GM23338 (cell line): ENCODE measurements at regions not wholly inside any gene's neighbourhood (a gene's known extent, or its start where the extent isn't known, plus 50 kb on each side); places are given as distances from the start of the nearest gene placed in this dataset.

Experiments used
- ATAC-seq: fragments of 200-7000 bp; cut with Tn5 transposase; 3 replicates; pipeline ENCODE4 v1.9.1; 2020
- DNase-seq: peaks from one replicate; pipeline ENCODE4 v3.0.0-alpha.2; 2015; ENCODE audit warnings: low spot score
- H2AFZ ChIP-seq: fragments of 200-600 bp; sonication (generic); 2 replicates; pipeline ENCODE4 v1.8.0; 2016; ENCODE audit warnings: antibody characterized with exemption, mild to moderate bottlenecking, moderate library complexity
- H3F3A ChIP-seq: fragments of 200-600 bp; sonication (generic); replicated peaks from 2 replicates; pipeline ENCODE4 v1.8.0; 2017; ENCODE audit warnings: antibody characterized with exemption, mixed run types, low read depth
- H3K27ac ChIP-seq: fragments of 200-600 bp; sonication (generic); 2 replicates; pipeline ENCODE4 v1.6.1; 2016; ENCODE audit warnings: low read depth
- H3K27me3 ChIP-seq: fragments of 200-600 bp; sonication (generic); 2 replicates; pipeline ENCODE4 v1.8.0; 2016; ENCODE audit warnings: mild to moderate bottlenecking, mixed run types, moderate library complexity; ENCODE audit not compliant: insufficient read depth
- H3K36me3 ChIP-seq: fragments of 200-600 bp; sonication (generic); 2 replicates; pipeline ENCODE4 v1.8.0; 2016; ENCODE audit warnings: mild to moderate bottlenecking; ENCODE audit not compliant: insufficient read depth
- H3K4me1 ChIP-seq: fragments of 200-600 bp; sonication (generic); 2 replicates; pipeline ENCODE4 v1.8.0; 2016; ENCODE audit warnings: mild to moderate bottlenecking, moderate library complexity; ENCODE audit not compliant: insufficient read depth
- H3K4me2 ChIP-seq: fragments of 200-600 bp; sonication (generic); 2 replicates; pipeline ENCODE4 v1.7.1; 2017; ENCODE audit warnings: mixed run types
- H3K4me3 ChIP-seq: fragments of 200-600 bp; sonication (generic); 2 replicates; pipeline ENCODE4 v1.6.1; 2016; ENCODE audit warnings: mixed run types
- H3K79me2 ChIP-seq: fragments of 200-600 bp; sonication (generic); replicated peaks from 2 replicates; pipeline ENCODE4 v1.8.0; 2017; ENCODE audit warnings: mild to moderate bottlenecking; ENCODE audit not compliant: insufficient read depth
- H3K9me2 ChIP-seq: fragments of 200-600 bp; sonication (generic); 2 replicates; pipeline ENCODE4 v1.8.0; 2017; ENCODE audit not compliant: insufficient read depth
- H4K20me1 ChIP-seq: fragments of 200-600 bp; sonication (generic); replicated peaks from 2 replicates; pipeline ENCODE4 v1.8.0; 2017; ENCODE audit warnings: mild to moderate bottlenecking; ENCODE audit not compliant: insufficient read depth
- H3K27ac Mint-ChIP-seq: 2 replicates; pipeline ENCODE4 v1.8.0; 2020; ENCODE audit warnings: inconsistent platforms, mild to moderate bottlenecking, moderate library complexity, mixed read lengths
- H3K27me3 Mint-ChIP-seq: 3 replicates; pipeline ENCODE4 v1.8.0; 2022; ENCODE audit warnings: low read depth, mild to moderate bottlenecking, moderate library complexity, mixed read lengths, inconsistent platforms; ENCODE audit not compliant: insufficient read depth, poor library complexity
- H3K36me3 Mint-ChIP-seq: 3 replicates; pipeline ENCODE4 v1.8.0; 2021; ENCODE audit warnings: low read depth, mild to moderate bottlenecking, inconsistent platforms, moderate library complexity, mixed read lengths
- H3K4me1 Mint-ChIP-seq: 3 replicates; pipeline ENCODE4 v1.8.0; 2020; ENCODE audit warnings: mild to moderate bottlenecking, inconsistent platforms, mixed read lengths
- H3K4me3 Mint-ChIP-seq: 3 replicates; pipeline ENCODE4 v1.8.0; 2021; ENCODE audit warnings: moderate library complexity, mild to moderate bottlenecking, inconsistent platforms, mixed read lengths
- H3K9me3 Mint-ChIP-seq: 3 replicates; pipeline ENCODE4 v1.8.0; 2020; ENCODE audit warnings: moderate library complexity, mild to moderate bottlenecking, inconsistent platforms, mixed read lengths
- CREB1 ChIP-seq: fragments of 250-450 bp; sonication (Bioruptor Pico); IDR thresholded peaks from 2 replicates; pipeline ENCODE4 v1.5.0; 2020; ENCODE audit warnings: low read depth, mild to moderate bottlenecking, moderate library complexity
- EZH2 ChIP-seq: fragments of 200-600 bp; sonication (generic); IDR thresholded peaks from one replicate; pipeline ENCODE4 v1.8.0; 2017; ENCODE audit warnings: antibody characterized with exemption, mild to moderate bottlenecking, low read depth; ENCODE audit not compliant: unreplicated experiment
- NANOG ChIP-seq: IDR thresholded peaks from 2 replicates; pipeline ENCODE4 v1.6.1; 2016; ENCODE audit warnings: antibody characterized with exemption, borderline replicate concordance
- POLR2AphosphoS5 ChIP-seq: IDR thresholded peaks from 2 replicates; pipeline ENCODE4 v1.6.1; 2016; ENCODE audit warnings: antibody characterized with exemption, low read depth
- STAT1 ChIP-seq: IDR thresholded peaks from one replicate; pipeline ENCODE4 v1.6.1; 2016; ENCODE audit warnings: antibody characterized with exemption; ENCODE audit not compliant: unreplicated experiment
- ZNF331 ChIP-seq: fragments of 250-450 bp; sonication (Bioruptor Pico); IDR thresholded peaks from 2 replicates; pipeline ENCODE4 v1.5.0; 2020; ENCODE audit warnings: low read depth, mild to moderate bottlenecking, moderate library complexity
- TF ChIP-seq, protein P1 (sequence below): fragments of 250-450 bp; sonication (Bioruptor Pico); IDR thresholded peaks from 2 replicates; pipeline ENCODE4 v1.5.0; 2020; ENCODE audit warnings: mild to moderate bottlenecking, moderate library complexity
- TF ChIP-seq, protein P2 (sequence below), 2 experiments: fragments of 200-600 bp in 1 of 2; sonication (generic) in 1 of 2; conservative IDR thresholded peaks; 2 replicates each; pipeline versions ENCODE4 v1.5.1 to v1.6.1; 2016 to 2017; ENCODE audit warnings: antibody characterized with exemption in 2 of 2, low read depth in 2 of 2, mild to moderate bottlenecking in 2 of 2, moderate library complexity in 1 of 2

DNA sequence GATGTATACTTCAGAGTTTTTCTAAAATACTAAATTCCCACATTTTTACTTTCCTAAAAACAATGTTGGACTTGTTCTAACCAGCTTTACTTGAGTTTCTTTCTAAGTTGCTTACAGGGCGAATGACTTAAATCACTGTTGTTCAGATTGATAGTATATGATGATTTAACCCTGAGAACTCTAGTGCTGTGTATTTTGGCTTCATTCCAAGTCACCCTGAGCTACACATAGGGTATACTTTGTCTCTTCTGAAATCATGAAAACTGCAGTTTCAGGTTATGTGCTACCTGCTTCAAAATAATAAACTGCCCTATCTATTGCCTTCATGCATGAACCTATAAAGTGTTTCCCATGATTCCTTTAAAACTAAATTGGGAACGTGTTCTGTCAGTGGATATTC is 162.5 kb upstream of the PDE3A start (continued):
- TF ChIP-seq, protein P1, sequence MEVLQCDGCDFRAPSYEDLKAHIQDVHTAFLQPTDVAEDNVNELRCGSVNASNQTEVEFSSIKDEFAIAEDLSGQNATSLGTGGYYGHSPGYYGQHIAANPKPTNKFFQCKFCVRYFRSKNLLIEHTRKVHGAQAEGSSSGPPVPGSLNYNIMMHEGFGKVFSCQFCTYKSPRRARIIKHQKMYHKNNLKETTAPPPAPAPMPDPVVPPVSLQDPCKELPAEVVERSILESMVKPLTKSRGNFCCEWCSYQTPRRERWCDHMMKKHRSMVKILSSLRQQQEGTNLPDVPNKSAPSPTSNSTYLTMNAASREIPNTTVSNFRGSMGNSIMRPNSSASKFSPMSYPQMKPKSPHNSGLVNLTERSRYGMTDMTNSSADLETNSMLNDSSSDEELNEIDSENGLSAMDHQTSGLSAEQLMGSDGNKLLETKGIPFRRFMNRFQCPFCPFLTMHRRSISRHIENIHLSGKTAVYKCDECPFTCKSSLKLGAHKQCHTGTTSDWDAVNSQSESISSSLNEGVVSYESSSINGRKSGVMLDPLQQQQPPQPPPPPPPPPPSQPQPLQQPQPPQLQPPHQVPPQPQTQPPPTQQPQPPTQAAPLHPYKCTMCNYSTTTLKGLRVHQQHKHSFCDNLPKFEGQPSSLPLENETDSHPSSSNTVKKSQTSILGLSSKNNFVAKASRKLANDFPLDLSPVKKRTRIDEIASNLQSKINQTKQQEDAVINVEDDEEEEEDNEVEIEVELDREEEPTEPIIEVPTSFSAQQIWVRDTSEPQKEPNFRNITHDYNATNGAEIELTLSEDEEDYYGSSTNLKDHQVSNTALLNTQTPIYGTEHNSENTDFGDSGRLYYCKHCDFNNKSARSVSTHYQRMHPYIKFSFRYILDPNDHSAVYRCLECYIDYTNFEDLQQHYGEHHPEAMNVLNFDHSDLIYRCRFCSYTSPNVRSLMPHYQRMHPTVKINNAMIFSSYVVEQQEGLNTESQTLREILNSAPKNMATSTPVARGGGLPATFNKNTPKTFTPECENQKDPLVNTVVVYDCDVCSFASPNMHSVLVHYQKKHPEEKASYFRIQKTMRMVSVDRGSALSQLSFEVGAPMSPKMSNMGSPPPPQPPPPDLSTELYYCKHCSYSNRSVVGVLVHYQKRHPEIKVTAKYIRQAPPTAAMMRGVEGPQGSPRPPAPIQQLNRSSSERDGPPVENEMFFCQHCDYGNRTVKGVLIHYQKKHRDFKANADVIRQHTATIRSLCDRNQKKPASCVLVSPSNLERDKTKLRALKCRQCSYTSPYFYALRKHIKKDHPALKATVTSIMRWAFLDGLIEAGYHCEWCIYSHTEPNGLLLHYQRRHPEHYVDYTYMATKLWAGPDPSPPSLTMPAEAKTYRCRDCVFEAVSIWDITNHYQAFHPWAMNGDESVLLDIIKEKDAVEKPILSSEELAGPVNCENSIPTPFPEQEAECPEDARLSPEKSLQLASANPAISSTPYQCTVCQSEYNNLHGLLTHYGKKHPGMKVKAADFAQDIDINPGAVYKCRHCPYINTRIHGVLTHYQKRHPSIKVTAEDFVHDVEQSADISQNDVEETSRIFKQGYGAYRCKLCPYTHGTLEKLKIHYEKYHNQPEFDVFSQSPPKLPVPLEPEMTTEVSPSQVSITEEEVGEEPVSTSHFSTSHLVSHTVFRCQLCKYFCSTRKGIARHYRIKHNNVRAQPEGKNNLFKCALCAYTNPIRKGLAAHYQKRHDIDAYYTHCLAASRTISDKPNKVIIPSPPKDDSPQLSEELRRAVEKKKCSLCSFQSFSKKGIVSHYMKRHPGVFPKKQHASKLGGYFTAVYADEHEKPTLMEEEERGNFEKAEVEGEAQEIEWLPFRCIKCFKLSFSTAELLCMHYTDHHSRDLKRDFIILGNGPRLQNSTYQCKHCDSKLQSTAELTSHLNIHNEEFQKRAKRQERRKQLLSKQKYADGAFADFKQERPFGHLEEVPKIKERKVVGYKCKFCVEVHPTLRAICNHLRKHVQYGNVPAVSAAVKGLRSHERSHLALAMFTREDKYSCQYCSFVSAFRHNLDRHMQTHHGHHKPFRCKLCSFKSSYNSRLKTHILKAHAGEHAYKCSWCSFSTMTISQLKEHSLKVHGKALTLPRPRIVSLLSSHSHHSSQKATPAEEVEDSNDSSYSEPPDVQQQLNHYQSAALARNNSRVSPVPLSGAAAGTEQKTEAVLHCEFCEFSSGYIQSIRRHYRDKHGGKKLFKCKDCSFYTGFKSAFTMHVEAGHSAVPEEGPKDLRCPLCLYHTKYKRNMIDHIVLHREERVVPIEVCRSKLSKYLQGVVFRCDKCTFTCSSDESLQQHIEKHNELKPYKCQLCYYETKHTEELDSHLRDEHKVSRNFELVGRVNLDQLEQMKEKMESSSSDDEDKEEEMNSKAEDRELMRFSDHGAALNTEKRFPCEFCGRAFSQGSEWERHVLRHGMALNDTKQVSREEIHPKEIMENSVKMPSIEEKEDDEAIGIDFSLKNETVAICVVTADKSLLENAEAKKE (CRISPR knock-in tag): no peak
- TF ChIP-seq CREB1 (CRISPR knock-in tag) (no peak), ZNF331 (no peak), POLR2AphosphoS5 (no peak), EZH2 (no peak), NANOG (no peak)

DNA sequence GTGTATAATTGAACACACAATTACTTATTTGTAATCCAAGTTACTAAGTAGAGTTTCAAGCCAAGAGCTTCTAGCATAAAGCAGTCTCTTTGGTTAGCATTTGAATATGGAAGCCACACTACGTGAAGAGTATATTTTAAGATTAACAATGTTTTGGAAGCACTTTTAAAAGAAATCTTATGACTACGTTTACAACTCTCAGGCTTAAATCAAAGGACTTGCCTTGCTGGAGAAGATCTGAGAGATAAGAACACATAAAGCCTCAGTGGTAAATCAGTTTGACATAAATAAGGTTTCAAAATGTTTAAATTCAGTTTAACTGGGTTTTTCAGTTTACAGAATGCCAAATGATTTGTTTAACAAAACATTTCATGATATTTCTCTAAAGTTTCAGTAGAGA is 161.9 kb upstream of the PDE3A start:
- Histone ChIP-seq H3K4me3 (no peak overlapping the region), H3K36me3 (no peaks in the 10 kb centered on the region), H3F3A (no peaks in the 10 kb centered on the region), H3K79me2 (no peaks in the 10 kb centered on the region), H3K9me2 (no peaks in the 10 kb centered on the region), H3K4me2 (no peak overlapping the region), H2AFZ (0 out of 2 replicates have a peak overlapping the region, but pooled peaks have one; percentile 6), H4K20me1 (no peaks in the 10 kb centered on the region), H3K4me1 (no peaks in the 10 kb centered on the region), H3K27ac (no peak overlapping the region), H3K27me3 (no peaks in the 10 kb centered on the region)
- Mint-ChIP-seq H3K4me3 (no peak overlapping the region), H3K27me3 (no peaks in the 10 kb centered on the region), H3K36me3 (no peaks in the 10 kb centered on the region), H3K27ac (no peak overlapping the region), H3K4me1 (peaks cover 2% of the 10 kb centered on the region; the same call in 2 of the 3 replicates), H3K9me3 (no peaks in the 10 kb centered on the region)
- DNase-seq: no peak
- ATAC-seq: no peak
- TF ChIP-seq STAT1 (no peak), CREB1 (CRISPR knock-in tag) (no peak)
- TF ChIP-seq, protein P1 (CRISPR knock-in tag): no peak
- TF ChIP-seq, protein P2, sequence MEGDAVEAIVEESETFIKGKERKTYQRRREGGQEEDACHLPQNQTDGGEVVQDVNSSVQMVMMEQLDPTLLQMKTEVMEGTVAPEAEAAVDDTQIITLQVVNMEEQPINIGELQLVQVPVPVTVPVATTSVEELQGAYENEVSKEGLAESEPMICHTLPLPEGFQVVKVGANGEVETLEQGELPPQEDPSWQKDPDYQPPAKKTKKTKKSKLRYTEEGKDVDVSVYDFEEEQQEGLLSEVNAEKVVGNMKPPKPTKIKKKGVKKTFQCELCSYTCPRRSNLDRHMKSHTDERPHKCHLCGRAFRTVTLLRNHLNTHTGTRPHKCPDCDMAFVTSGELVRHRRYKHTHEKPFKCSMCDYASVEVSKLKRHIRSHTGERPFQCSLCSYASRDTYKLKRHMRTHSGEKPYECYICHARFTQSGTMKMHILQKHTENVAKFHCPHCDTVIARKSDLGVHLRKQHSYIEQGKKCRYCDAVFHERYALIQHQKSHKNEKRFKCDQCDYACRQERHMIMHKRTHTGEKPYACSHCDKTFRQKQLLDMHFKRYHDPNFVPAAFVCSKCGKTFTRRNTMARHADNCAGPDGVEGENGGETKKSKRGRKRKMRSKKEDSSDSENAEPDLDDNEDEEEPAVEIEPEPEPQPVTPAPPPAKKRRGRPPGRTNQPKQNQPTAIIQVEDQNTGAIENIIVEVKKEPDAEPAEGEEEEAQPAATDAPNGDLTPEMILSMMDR (conservative IDR thresholded peaks at IDR 0.05; ENCODE audit: low read depth in 2 of 2): no peak
